ENCODE measurements at regions not wholly inside any gene's neighbourhood (a gene's known extent, or its start where the extent isn't known, plus 50 kb on each side); places are given as distances from the start of the nearest gene placed in this dataset.

DNA sequence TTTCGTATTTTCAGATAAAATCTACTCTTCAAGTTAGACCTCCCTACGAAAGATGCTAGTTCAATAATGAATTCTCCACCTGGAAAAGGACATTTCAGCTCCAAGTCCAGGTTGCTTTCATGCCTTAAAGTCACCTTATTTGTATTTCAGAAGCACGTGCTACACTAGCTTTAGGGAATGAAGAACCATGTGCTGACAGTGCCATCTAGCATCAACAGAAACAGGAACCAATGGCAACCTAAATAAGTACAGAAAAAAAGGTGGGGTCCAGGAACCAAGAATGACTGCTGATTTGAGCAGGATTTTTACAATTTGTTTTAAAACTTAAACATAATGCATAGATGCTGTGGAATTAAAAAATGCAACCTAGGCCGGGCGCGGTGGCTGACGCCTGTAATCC, 77.6 kb upstream of the SNRPN start:
- TF ChIP-seq POLR2A (IDR thresholded peaks at IDR 0.05; ENCODE audit: low read length) (no peak), GATA1 (IDR thresholded peaks at IDR 0.05; ENCODE audit: low read depth, low read length) (no peak)

All from erythroblast (primary cell).